Nephron progenitor cell (in vitro differentiated cells): ENCODE measurements at regions not wholly inside any gene's neighbourhood (a gene's known extent, or its start where the extent isn't known, plus 50 kb on each side); places are given as distances from the start of the nearest gene placed in this dataset.
A peak's percentile ranks its signal among the peaks of the same experiment; 100 is the strongest.

Experiments
- DNase-seq: peaks from one replicate; pipeline ENCODE4 v3.0.0; 2021
- H3K27ac Mint-ChIP-seq: 2 replicates; pipeline ENCODE4 v1.8.0; 2021; ENCODE audit warnings: mild to moderate bottlenecking, moderate library complexity, mixed read lengths
- H3K27me3 Mint-ChIP-seq: 2 replicates; pipeline ENCODE4 v1.8.0; 2021; ENCODE audit warnings: mild to moderate bottlenecking, low read depth, mixed read lengths; ENCODE audit not compliant: poor library complexity
- H3K36me3 Mint-ChIP-seq: 2 replicates; pipeline ENCODE4 v1.8.0; 2021; ENCODE audit warnings: low read depth, mixed read lengths
- H3K4me1 Mint-ChIP-seq: 2 replicates; pipeline ENCODE4 v1.8.0; 2021; ENCODE audit warnings: mixed read lengths
- H3K4me3 Mint-ChIP-seq: 2 replicates; pipeline ENCODE4 v1.8.0; 2021; ENCODE audit warnings: mild to moderate bottlenecking, moderate library complexity, mixed read lengths
- H3K9me3 Mint-ChIP-seq: 2 replicates; pipeline ENCODE4 v1.8.0; 2021; ENCODE audit warnings: mild to moderate bottlenecking, moderate library complexity, mixed read lengths
- TF ChIP-seq, protein P1 (sequence below): fragments of 200-600 bp; sonication (generic); IDR thresholded peaks from 2 replicates; pipeline ENCODE4 v1.5.0; 2021; ENCODE audit warnings: antibody characterized with exemption

DNA sequence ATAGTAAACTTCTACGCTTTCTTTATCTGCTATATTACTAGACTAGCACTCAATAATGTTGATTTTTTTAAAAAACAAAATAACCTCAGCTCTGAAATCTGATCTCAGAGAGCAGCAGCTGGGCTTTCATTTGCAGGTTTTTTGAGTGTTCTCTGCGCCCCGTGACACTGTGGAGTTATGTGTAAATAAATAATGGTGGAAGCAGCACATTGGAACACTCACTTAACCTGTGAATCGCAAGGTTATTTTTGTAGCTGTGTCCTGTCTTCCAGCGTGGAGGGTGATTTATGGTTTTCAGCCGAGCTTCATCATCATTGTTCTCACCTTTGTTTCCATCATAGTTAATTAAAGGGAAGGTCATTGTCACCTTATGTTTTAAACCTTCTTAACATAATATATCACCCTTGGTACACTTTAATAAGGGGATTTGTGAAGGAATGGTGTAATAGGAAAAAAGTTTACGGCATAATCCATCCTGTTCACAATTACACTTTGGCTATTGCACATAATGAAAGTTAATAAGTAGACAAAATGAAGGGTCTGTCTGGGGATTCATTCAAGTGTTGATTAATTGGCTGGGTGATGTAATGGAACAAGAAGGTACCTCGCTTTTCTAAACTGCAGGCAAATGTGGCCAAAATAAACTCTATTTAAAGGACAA lies 493.3 kb upstream of the ADAMTS16 start:
- H3K4me3 Mint-ChIP-seq = no peak overlapping the region
- peaks cover 4% of the 10 kb centered on the region for H3K9me3 Mint-ChIP-seq
- TF ChIP-seq, protein P1, sequence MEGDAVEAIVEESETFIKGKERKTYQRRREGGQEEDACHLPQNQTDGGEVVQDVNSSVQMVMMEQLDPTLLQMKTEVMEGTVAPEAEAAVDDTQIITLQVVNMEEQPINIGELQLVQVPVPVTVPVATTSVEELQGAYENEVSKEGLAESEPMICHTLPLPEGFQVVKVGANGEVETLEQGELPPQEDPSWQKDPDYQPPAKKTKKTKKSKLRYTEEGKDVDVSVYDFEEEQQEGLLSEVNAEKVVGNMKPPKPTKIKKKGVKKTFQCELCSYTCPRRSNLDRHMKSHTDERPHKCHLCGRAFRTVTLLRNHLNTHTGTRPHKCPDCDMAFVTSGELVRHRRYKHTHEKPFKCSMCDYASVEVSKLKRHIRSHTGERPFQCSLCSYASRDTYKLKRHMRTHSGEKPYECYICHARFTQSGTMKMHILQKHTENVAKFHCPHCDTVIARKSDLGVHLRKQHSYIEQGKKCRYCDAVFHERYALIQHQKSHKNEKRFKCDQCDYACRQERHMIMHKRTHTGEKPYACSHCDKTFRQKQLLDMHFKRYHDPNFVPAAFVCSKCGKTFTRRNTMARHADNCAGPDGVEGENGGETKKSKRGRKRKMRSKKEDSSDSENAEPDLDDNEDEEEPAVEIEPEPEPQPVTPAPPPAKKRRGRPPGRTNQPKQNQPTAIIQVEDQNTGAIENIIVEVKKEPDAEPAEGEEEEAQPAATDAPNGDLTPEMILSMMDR = no peak
- H3K4me1 Mint-ChIP-seq = peaks cover 33% of the 10 kb centered on the region
- no peaks in the 10 kb centered on the region for H3K36me3 Mint-ChIP-seq
- H3K27me3 Mint-ChIP-seq = peaks cover 2% of the 10 kb centered on the region
- no peak for DNase-seq
- H3K27ac Mint-ChIP-seq = no peak overlapping the region

DNA sequence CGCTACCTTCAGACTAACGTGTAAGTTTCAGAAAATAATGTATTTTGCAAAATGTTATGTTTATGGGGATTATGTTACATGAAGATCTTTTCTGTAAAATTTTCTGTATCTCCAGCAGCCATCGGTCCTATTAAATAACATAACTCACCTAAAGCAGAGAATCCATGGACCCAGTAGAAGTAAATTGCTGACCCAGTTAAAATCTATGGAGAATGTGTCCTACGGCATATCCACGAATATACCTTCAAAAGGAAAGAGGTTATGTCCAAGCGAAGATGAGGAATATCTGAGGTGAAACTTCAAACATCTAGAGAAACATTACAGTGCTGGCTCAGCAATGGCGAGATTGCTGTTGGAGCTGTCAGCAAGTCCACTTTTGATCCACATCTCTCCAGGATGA lies 492.2 kb upstream of the ADAMTS16 start:
- TF ChIP-seq, protein P1 = no peak
- H3K4me3 Mint-ChIP-seq = no peak overlapping the region
- H3K4me1 Mint-ChIP-seq = peaks cover 41% of the 10 kb centered on the region
- H3K36me3 Mint-ChIP-seq = no peaks in the 10 kb centered on the region
- H3K27me3 Mint-ChIP-seq = peaks cover 2% of the 10 kb centered on the region
- H3K27ac Mint-ChIP-seq = no peak overlapping the region
- no peak for DNase-seq
- peaks cover 4% of the 10 kb centered on the region for H3K9me3 Mint-ChIP-seq

DNA sequence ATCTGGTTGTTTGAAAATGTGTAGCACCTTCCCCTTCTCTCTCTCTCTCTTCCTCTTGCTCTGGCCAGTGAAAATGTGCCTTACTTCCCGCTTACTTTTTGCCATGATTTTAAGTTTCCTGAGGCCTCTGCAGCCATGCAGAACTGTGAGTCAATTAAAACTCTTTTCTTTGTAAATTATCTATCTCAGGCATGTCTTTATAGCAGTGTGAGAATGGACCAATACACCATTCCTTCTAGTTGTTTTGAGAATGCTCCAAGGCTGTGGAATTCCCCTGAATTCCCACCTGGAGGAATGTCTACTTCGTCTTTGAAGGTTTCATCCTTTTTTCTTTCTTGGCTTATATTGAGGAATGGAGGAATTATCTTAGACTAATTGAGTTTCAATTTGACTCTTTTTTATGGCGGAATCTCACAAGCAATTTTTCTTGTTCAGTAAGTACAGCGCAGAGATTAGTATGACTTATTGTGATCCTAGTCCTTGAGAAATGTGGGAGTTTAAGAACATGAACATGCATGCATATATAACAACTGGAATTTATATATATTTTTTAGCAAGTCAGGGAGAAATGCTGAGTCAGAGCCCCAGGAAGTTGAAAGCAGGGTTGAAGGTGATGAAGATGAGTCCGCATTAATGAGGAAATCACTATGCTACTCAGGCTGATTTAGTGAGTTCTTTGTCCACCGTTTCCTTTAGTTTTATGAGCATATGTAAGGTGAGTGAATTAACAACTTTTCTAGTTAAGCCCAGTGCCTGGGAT lies 488.1 kb upstream of the ADAMTS16 start:
- TF ChIP-seq, protein P1 = no peak
- Mint-ChIP-seq H3K27me3 (peaks cover 8% of the 10 kb centered on the region), H3K4me1 (peaks cover 26% of the 10 kb centered on the region), H3K4me3 (no peak overlapping the region), H3K36me3 (no peaks in the 10 kb centered on the region), H3K9me3 (peaks cover 6% of the 10 kb centered on the region), H3K27ac (no peak overlapping the region)
- no peak for DNase-seq

DNA sequence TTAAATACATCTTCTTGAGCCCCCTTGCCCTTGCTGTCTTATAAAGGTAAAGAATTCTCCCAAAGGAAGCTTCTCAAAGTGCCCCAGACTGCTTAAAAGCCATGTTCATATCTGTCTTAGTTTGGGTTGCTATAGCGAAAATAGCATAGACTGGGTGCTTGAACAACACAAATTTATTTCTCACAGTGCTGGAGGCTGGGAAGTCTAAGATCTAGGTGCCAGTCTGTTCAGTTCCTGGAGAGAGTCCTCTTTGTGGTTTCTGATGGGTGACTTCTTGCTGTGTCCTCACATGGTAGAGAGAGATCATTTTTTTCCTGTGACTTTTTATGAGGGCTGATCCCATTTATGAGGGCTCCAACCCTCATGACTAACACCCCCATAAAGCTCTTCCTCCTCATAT lies 486.7 kb upstream of the ADAMTS16 start:
- peaks cover 5% of the 10 kb centered on the region for H3K27me3 Mint-ChIP-seq
- H3K4me1 Mint-ChIP-seq = peaks cover 15% of the 10 kb centered on the region
- H3K27ac Mint-ChIP-seq = peak overlapping the region; percentile 95
- H3K9me3 Mint-ChIP-seq = peaks cover 11% of the 10 kb centered on the region
- DNase-seq = no peak
- no peak overlapping the region for H3K4me3 Mint-ChIP-seq
- H3K36me3 Mint-ChIP-seq = no peaks in the 10 kb centered on the region
- TF ChIP-seq, protein P1 = no peak

DNA sequence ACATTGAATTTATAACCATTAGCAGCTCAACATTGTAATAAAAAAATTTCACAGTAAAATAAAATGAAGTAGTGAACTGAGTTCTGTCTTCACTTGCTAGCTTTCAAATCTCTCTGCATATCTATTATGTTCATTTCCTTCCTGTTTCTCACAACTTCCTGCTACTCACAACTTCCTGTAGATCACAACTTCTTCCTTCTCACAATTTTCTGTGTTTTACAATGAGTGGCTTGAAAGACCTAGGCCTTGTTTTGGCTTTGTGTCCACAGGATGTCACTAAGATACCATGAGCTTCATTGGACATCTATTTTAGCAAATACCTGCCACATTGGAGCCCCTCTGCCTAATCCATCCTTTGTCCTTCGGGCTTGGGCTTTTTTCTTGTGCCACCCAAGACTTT lies 480.3 kb upstream of the ADAMTS16 start:
- Mint-ChIP-seq H3K27ac (no peak overlapping the region), H3K27me3 (peaks cover 2% of the 10 kb centered on the region), H3K4me3 (no peak overlapping the region), H3K9me3 (peaks cover 11% of the 10 kb centered on the region), H3K36me3 (no peaks in the 10 kb centered on the region), H3K4me1 (peaks cover 24% of the 10 kb centered on the region)
- TF ChIP-seq, protein P1 = no peak
- no peak for DNase-seq

DNA sequence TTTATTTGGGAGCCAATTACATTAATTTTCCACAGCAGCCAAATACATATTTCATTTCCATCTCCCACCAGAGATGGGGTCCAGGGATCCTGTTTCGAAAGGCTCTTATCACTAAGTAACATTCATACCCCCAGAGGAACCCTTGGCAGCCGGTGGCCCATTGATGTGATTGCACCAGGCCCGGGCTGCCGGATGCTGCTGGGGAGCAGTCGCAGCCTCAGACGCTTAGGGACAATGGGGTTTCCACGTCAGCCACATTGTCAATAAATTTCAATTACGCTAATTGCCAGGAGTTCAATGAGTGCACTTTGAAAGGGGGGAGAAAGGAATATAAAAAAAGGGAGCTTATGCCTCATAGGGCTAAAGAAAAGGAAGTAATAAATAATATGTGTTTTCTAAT lies 478.8 kb upstream of the ADAMTS16 start:
- H3K27me3 Mint-ChIP-seq = peaks cover 2% of the 10 kb centered on the region
- H3K4me1 Mint-ChIP-seq = peaks cover 24% of the 10 kb centered on the region
- no peak overlapping the region for H3K27ac Mint-ChIP-seq
- TF ChIP-seq, protein P1 = no peak
- H3K4me3 Mint-ChIP-seq = no peak overlapping the region
- peaks cover 10% of the 10 kb centered on the region for H3K9me3 Mint-ChIP-seq
- H3K36me3 Mint-ChIP-seq = no peaks in the 10 kb centered on the region
- no peak for DNase-seq
